H1 (cell line): ENCODE measurements at regions not wholly inside any gene's neighbourhood (a gene's known extent, or its start where the extent isn't known, plus 50 kb on each side); places are given as distances from the start of the nearest gene placed in this dataset.

Source experiments
- CTCF ChIA-PET: fragments of 300-600 bp; sonication (Branson Sonifier 250); formaldehyde crosslinking; loops from one replicate; lab custom pipeline; 2021; ENCODE audit not compliant: partially characterized antibody; lab: Charles Lee
- POLR2A ChIA-PET: fragments of 300-600 bp; sonication (Branson Sonifier 250); formaldehyde crosslinking; loops from one replicate; lab custom pipeline; 2021; ENCODE audit warnings: inconsistent platforms; ENCODE audit not compliant: partially characterized antibody; lab: Charles Lee
- DNase-seq, 2 experiments: peaks; one replicate each; pipeline versions ENCODE4 v3.0.0 to v3.0.0-alpha.2; 2010 to 2022; ENCODE audit warnings: low spot score in 2 of 2, low read depth in 1 of 2, mixed read lengths in 1 of 2
- FAIRE-seq: peaks from 2 replicates; lab custom pipeline; 2011; peaks lifted over from hg19 to GRCh38; lab: Jason Lieb, UNC
- H2AFZ ChIP-seq: 2 replicates; pipeline ENCODE4 v1.8.1; 2012; ENCODE audit warnings: low read length, inconsistent platforms
- H2AK5ac ChIP-seq: 2 replicates; pipeline ENCODE4 v1.6.1; 2013; ENCODE audit warnings: low read depth, low read length
- H2BK120ac ChIP-seq: replicated peaks from 2 replicates; pipeline ENCODE3; 2013; ENCODE audit warnings: low read depth, low read length, inconsistent platforms
- H2BK12ac ChIP-seq: 2 replicates; pipeline ENCODE4 v1.6.1; 2013; ENCODE audit warnings: low read depth, low read length
- H2BK15ac ChIP-seq: 2 replicates; pipeline ENCODE4 v1.6.1; 2013; ENCODE audit warnings: low read length
- H2BK20ac ChIP-seq: 2 replicates; pipeline ENCODE4 v1.6.1; 2013; ENCODE audit warnings: low read length
- H2BK5ac ChIP-seq: 2 replicates; pipeline ENCODE4 v1.6.1; 2013; ENCODE audit warnings: low read depth, low read length
- H3K14ac ChIP-seq: 2 replicates; pipeline ENCODE4 v1.6.1; 2013; ENCODE audit warnings: inconsistent platforms; ENCODE audit not compliant: insufficient read length
- H3K18ac ChIP-seq: 2 replicates; pipeline ENCODE4 v1.6.1; 2013; ENCODE audit warnings: low read length; ENCODE audit errors: extremely low read depth
- H3K23ac ChIP-seq: 2 replicates; pipeline ENCODE4 v1.6.1; 2013; ENCODE audit warnings: inconsistent platforms; ENCODE audit not compliant: insufficient read length
- H3K23me2 ChIP-seq: 2 replicates; pipeline ENCODE4 v1.6.1; 2013; ENCODE audit warnings: low read depth, low read length
- H3K27ac ChIP-seq: 2 replicates; pipeline ENCODE4 v1.6.1; 2011; ENCODE audit warnings: low read depth, low read length, inconsistent platforms
- H3K27me3 ChIP-seq, 4 experiments: replicated peaks in 1 of 4; 1 replicate in 1 of 4; 2 replicates in 3 of 4; pipeline versions ENCODE4 v1.6.1 to v1.8.1; 2011 to 2013; ENCODE audit warnings: low read length in 3 of 4, mild to moderate bottlenecking in 3 of 4, inconsistent platforms in 2 of 4, mixed read lengths in 2 of 4, moderate library complexity in 1 of 4; ENCODE audit not compliant: control insufficient read depth in 3 of 4, insufficient read depth in 3 of 4; ENCODE audit errors: extremely low read depth in 1 of 4
- H3K36me3 ChIP-seq, 4 experiments: 2 replicates each; pipeline versions ENCODE4 v1.6.1 to v1.8.1; 2011 to 2013; ENCODE audit warnings: mild to moderate bottlenecking in 4 of 4, low read length in 3 of 4, moderate library complexity in 2 of 4, control low read depth in 1 of 4, inconsistent platforms in 1 of 4; ENCODE audit not compliant: insufficient read depth in 4 of 4, control insufficient read depth in 2 of 4
- H3K4ac ChIP-seq: replicated peaks from 2 replicates; pipeline ENCODE3; 2013; ENCODE audit warnings: low read length, low read depth, mixed read lengths, inconsistent platforms; ENCODE audit not compliant: insufficient read length
- H3K4me1 ChIP-seq, 4 experiments: replicated peaks in 1 of 4; 1 replicate in 1 of 4; 2 replicates in 3 of 4; pipeline versions ENCODE4 v1.6.1 to v1.8.1; 2011 to 2013; ENCODE audit warnings: low read length in 3 of 4, inconsistent platforms in 2 of 4, mixed read lengths in 1 of 4; ENCODE audit not compliant: insufficient read depth in 4 of 4, control insufficient read depth in 3 of 4
- H3K4me2 ChIP-seq, 2 experiments: 2 replicates each; pipeline versions ENCODE4 v1.6.1 to v1.8.1; 2011 to 2013; ENCODE audit warnings: low read depth in 2 of 2, low read length in 2 of 2, control low read depth in 1 of 2, inconsistent platforms in 1 of 2, mild to moderate bottlenecking in 1 of 2; ENCODE audit not compliant: insufficient read depth in 1 of 2
- H3K4me3 ChIP-seq, 4 experiments: fragments of 200-600, 300-600 bp in 1 of 4; sonication (generic), shearing (Covaris generic), sonication (Bioruptor Twin) in 1 of 4; 2 replicates each; pipeline versions ENCODE4 v1.5.1 to v1.8.1; 2011 to 2016; ENCODE audit warnings: low read length in 4 of 4, low read depth in 3 of 4, control low read depth in 2 of 4, inconsistent platforms in 2 of 4, mild to moderate bottlenecking in 2 of 4, mixed read lengths in 1 of 4, moderate library complexity in 1 of 4; ENCODE audit not compliant: insufficient read depth in 2 of 4; ENCODE audit errors: extremely low read depth in 1 of 4
- H3K56ac ChIP-seq: replicated peaks from 2 replicates; pipeline ENCODE3; 2013; ENCODE audit warnings: low read depth, mild to moderate bottlenecking, mixed read lengths, low read length, inconsistent platforms; ENCODE audit not compliant: insufficient read length
- H3K79me1 ChIP-seq: 2 replicates; pipeline ENCODE4 v1.6.1; 2013; ENCODE audit warnings: low read depth, low read length, control low read depth
- H3K79me2 ChIP-seq, 2 experiments: 2 replicates each; pipeline versions ENCODE4 v1.6.1 to v1.8.1; 2012 to 2013; ENCODE audit warnings: low read length in 2 of 2, mild to moderate bottlenecking in 2 of 2, inconsistent platforms in 1 of 2; ENCODE audit not compliant: insufficient read depth in 2 of 2, control insufficient read depth in 1 of 2
- H3K9ac ChIP-seq, 4 experiments: replicated peaks in 1 of 4; 1 replicate in 1 of 4; 2 replicates in 3 of 4; pipeline versions ENCODE4 v1.6.1 to v1.8.1; 2011 to 2013; ENCODE audit warnings: low read depth in 3 of 4, low read length in 3 of 4, control low read depth in 2 of 4, mild to moderate bottlenecking in 2 of 4, moderate library complexity in 2 of 4, inconsistent platforms in 1 of 4; ENCODE audit errors: extremely low read depth in 1 of 4
- H3K9me3 ChIP-seq, 2 experiments: 2 replicates each; pipeline versions ENCODE4 v1.6.1 to v1.8.1; 2012 to 2013; ENCODE audit warnings: mild to moderate bottlenecking in 2 of 2, moderate library complexity in 2 of 2, control low read depth in 1 of 2, inconsistent platforms in 1 of 2, low read depth in 1 of 2, low read length in 1 of 2, mixed read lengths in 1 of 2; ENCODE audit not compliant: insufficient read depth in 2 of 2
- H4K20me1 ChIP-seq, 2 experiments: replicated peaks in 1 of 2; 2 replicates each; pipeline versions ENCODE3 to v1.8.1; 2011 to 2013; ENCODE audit warnings: inconsistent platforms in 2 of 2, low read length in 2 of 2, mild to moderate bottlenecking in 1 of 2; ENCODE audit not compliant: insufficient read depth in 2 of 2, control insufficient read depth in 1 of 2
- H4K5ac ChIP-seq: 2 replicates; pipeline ENCODE4 v1.6.1; 2013; ENCODE audit warnings: low read length, low read depth, mixed read lengths, inconsistent platforms; ENCODE audit not compliant: insufficient read length
- H4K8ac ChIP-seq: 2 replicates; pipeline ENCODE4 v1.8.0; 2013; ENCODE audit warnings: mild to moderate bottlenecking, moderate library complexity, low read length, inconsistent platforms; ENCODE audit not compliant: insufficient read depth; ENCODE audit errors: extremely low read depth
- H4K91ac ChIP-seq: replicated peaks from 2 replicates; pipeline ENCODE3; 2013; ENCODE audit warnings: low read length, mixed read lengths, inconsistent platforms; ENCODE audit not compliant: insufficient read length
- ATF3 ChIP-seq: IDR thresholded peaks from 2 replicates; pipeline ENCODE4 v1.6.1; 2011; ENCODE audit warnings: low read depth, mild to moderate bottlenecking, low read length; ENCODE audit not compliant: insufficient read depth
- BRCA1 ChIP-seq: IDR thresholded peaks from 2 replicates; pipeline ENCODE4 v1.6.1; 2012; ENCODE audit warnings: low read depth, low read length, improper control_type of control experiment
- CREB1 ChIP-seq: IDR thresholded peaks from 2 replicates; pipeline ENCODE4 v1.6.1; 2012; ENCODE audit warnings: inconsistent platforms
- E2F6 ChIP-seq: IDR thresholded peaks from 2 replicates; pipeline ENCODE4 v1.6.1; 2012; ENCODE audit warnings: inconsistent platforms
- JUND ChIP-seq: IDR thresholded peaks from 2 replicates; pipeline ENCODE4 v1.6.1; 2011; ENCODE audit warnings: mild to moderate bottlenecking, improper control_type of control experiment, low read length
- MAX ChIP-seq: IDR thresholded peaks from 2 replicates; pipeline ENCODE4 v1.6.1; 2012; ENCODE audit warnings: inconsistent platforms
- POLR2A ChIP-seq, 2 experiments: IDR thresholded peaks; 1 replicate in 1 of 2; 2 replicates in 1 of 2; pipeline ENCODE4 v1.6.1; 2011; ENCODE audit warnings: low read depth in 2 of 2, low read length in 2 of 2, mild to moderate bottlenecking in 2 of 2; ENCODE audit errors: control extremely low read depth in 1 of 2
- POLR2AphosphoS5 ChIP-seq: IDR thresholded peaks from 2 replicates; pipeline ENCODE4 v1.6.1; 2011; ENCODE audit warnings: low read depth, low read length
- RAD21 ChIP-seq, 2 experiments: IDR thresholded peaks in 1 of 2; conservative IDR thresholded peaks in 1 of 2; 2 replicates each; pipeline ENCODE4 v1.6.1; 2011; ENCODE audit warnings: low read depth in 2 of 2, low read length in 2 of 2, improper control_type of control experiment in 1 of 2, inconsistent platforms in 1 of 2, mild to moderate bottlenecking in 1 of 2, moderate library complexity in 1 of 2
- SIN3A ChIP-seq, 2 experiments: IDR thresholded peaks in 1 of 2; conservative IDR thresholded peaks in 1 of 2; 2 replicates each; pipeline ENCODE4 v1.6.1; 2011 to 2012; ENCODE audit warnings: low read length in 2 of 2, improper control_type of control experiment in 1 of 2, low read depth in 1 of 2, mild to moderate bottlenecking in 1 of 2
- SP1 ChIP-seq: IDR thresholded peaks from 2 replicates; pipeline ENCODE4 v1.6.1; 2011; ENCODE audit warnings: low read depth, low read length
- WGBS, 2 experiments: shearing (Covaris generic) in 1 of 2; methylation state at CpG; one replicate each; pipeline versions ENCODE4 v1.1.6 to v1.1.7; 2013 to 2015; ENCODE audit warnings: low lambda C conversion rate in 2 of 2, mixed read lengths in 2 of 2, inconsistent platforms in 1 of 2, low coverage in 1 of 2, missing lambda C conversion rate in 1 of 2; ENCODE audit not compliant: insufficient replicate concordance in 2 of 2, insufficient coverage in 1 of 2, insufficient read length in 1 of 2; ENCODE audit errors: extremely low coverage in 1 of 2, missing lambda C conversion rate in 1 of 2; 5-methylcytosine and 5-hydroxymethylcytosine counted together

- H2BK12ac ChIP-seq: no peak overlapping the region
- no peaks in the 10 kb centered on the region for H3K79me2 ChIP-seq
- TF ChIP-seq E2F6 (no peak), RAD21 (IDR thresholded peaks at IDR 0.05 in 1 of 2, conservative IDR thresholded peaks at IDR 0.05 in 1 of 2; ENCODE audit: low read depth in 2 of 2, low read length in 2 of 2) (no peak), POLR2A (IDR thresholded peaks at IDR 0.05; ENCODE audit: control extremely low read depth in 1 of 2, low read depth in 2 of 2, low read length in 2 of 2) (no peak), MAX (no peak), SIN3A (conservative IDR thresholded peaks at IDR 0.05 in 1 of 2, IDR thresholded peaks at IDR 0.05 in 1 of 2; ENCODE audit: low read depth in 1 of 2, low read length in 2 of 2) (no peak), BRCA1 (no peak), SP1 (no peak), ATF3 (no peak), JUND (no peak), CREB1 (no peak), POLR2AphosphoS5 (no peak)
- 60% methylated on average over 7 of the region's 7 CpGs; no CpG with 5 or more reads in 1 of the 2 experiments for WGBS, 2 experiments
- FAIRE-seq (no peak), DNase-seq (no peak)
- no peak overlapping the region for H3K23ac ChIP-seq
- no peak overlapping the region for H3K9ac ChIP-seq
- ChIA-PET CTCF (interaction anchor here (0.6 to 2.5 kb wide), 7 partner anchors 8 to 150 kb away, joined by 3 to 10 read pairs (median 4); no protein-coding TSS in a partner anchor), POLR2A (no interaction called here)
- peaks cover 4 to 21% (median 19%) of the 10 kb centered on the region in 4 experiments; a peak in 6 of 7 replicates for H3K4me1 ChIP-seq
- H2BK20ac ChIP-seq: no peak overlapping the region
- no peak overlapping the region for H2AK5ac ChIP-seq
- H3K9me3 ChIP-seq: no peaks in the 10 kb centered on the region
- H4K5ac ChIP-seq: no peak overlapping the region
- H2BK5ac ChIP-seq: no peak overlapping the region
- peaks cover 0 to 5% of the 10 kb centered on the region in 2 experiments for H4K20me1 ChIP-seq
- H3K23me2 ChIP-seq: no peaks in the 10 kb centered on the region
- H3K4me2 ChIP-seq: no peak overlapping the region
- H3K56ac ChIP-seq: no peak overlapping the region
- no peaks in the 10 kb centered on the region for H3K79me1 ChIP-seq
- no peak overlapping the region for H3K4me3 ChIP-seq
- H3K27ac ChIP-seq: no peak overlapping the region
- H2BK15ac ChIP-seq: no peak overlapping the region
- no peaks in the 10 kb centered on the region for H3K36me3 ChIP-seq
- H4K91ac ChIP-seq: no peak overlapping the region
- H4K8ac ChIP-seq: no peak overlapping the region
- no peak overlapping the region for H2AFZ ChIP-seq
- no peak overlapping the region for H2BK120ac ChIP-seq
- H3K4ac ChIP-seq: no peak overlapping the region
- H3K14ac ChIP-seq: no peak overlapping the region
- H3K18ac ChIP-seq: no peak overlapping the region
- H3K27me3 ChIP-seq: peaks cover 22 to 36% (median 35%) of the 10 kb centered on the region in 4 experiments
Observed at GRCh38 chr5:73292816-73293459, 119.9 kb downstream of the TMEM174 start.
